Fibroblast of lung (primary cell): ENCODE measurements at regions not wholly inside any gene's neighbourhood (a gene's known extent, or its start where the extent isn't known, plus 50 kb on each side); places are given as distances from the start of the nearest gene placed in this dataset.

Source experiments
- CTCF ChIP-seq, 2 donors: IDR thresholded peaks in 1 of 2; conservative IDR thresholded peaks in 1 of 2; 1 replicate in 1 of 2; 2 replicates in 1 of 2; pipeline ENCODE4 v1.5.1; 2011 to 2012; ENCODE audit warnings: low read length in 2 of 2, control low read depth in 1 of 2, inconsistent platforms in 1 of 2, low read depth in 1 of 2, mild to moderate bottlenecking in 1 of 2
- EZH2 ChIP-seq: IDR thresholded peaks from 2 replicates; pipeline ENCODE4 v1.5.1; 2012; ENCODE audit warnings: low read length, control low read depth, mild to moderate bottlenecking; ENCODE audit errors: missing control alignments

- no peak for TF ChIP-seq CTCF (conservative IDR thresholded peaks at IDR 0.05 in 1 of 2, IDR thresholded peaks at IDR 0.05 in 1 of 2; ENCODE audit: low read depth in 1 of 2, low read length in 2 of 2)
- TF ChIP-seq EZH2, result no peak
Observed at GRCh38 chr12:73632661-73633060, 905.0 kb upstream of the ATXN7L3B start.
